ENCODE measurements at regions not wholly inside any gene's neighbourhood (a gene's known extent, or its start where the extent isn't known, plus 50 kb on each side); places are given as distances from the start of the nearest gene placed in this dataset.

DNA sequence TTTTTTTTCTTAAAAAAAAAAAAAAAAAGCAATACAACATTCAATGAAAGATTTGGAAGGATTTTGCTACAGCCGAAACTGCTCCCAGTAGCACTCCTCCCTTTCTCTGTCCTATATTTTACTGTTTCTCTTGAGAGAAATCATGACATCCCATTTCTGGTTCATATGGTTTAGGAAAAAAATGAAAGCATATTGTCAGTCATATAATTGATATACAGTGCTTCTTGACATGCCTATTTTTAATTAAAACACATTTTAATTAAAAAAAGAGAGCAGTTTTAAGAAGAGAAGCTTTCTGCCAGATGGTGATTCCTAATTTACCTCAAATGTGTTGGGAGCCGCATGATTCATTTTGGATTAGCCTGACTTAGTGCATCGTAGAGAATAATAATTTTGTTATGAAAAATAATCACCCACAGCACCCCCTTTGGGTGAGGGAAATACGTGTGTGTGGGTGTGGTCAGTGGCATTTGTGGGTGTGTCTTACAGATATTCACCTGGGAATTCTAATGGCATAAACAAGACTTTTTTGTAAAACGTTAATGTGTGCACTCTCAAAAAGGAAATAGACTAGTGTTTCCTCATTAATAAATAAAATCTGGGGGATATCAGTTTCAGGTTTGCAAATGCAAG is 544.5 kb downstream of the MFSD1 start:
- TF ChIP-seq, protein P1, sequence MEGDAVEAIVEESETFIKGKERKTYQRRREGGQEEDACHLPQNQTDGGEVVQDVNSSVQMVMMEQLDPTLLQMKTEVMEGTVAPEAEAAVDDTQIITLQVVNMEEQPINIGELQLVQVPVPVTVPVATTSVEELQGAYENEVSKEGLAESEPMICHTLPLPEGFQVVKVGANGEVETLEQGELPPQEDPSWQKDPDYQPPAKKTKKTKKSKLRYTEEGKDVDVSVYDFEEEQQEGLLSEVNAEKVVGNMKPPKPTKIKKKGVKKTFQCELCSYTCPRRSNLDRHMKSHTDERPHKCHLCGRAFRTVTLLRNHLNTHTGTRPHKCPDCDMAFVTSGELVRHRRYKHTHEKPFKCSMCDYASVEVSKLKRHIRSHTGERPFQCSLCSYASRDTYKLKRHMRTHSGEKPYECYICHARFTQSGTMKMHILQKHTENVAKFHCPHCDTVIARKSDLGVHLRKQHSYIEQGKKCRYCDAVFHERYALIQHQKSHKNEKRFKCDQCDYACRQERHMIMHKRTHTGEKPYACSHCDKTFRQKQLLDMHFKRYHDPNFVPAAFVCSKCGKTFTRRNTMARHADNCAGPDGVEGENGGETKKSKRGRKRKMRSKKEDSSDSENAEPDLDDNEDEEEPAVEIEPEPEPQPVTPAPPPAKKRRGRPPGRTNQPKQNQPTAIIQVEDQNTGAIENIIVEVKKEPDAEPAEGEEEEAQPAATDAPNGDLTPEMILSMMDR (IDR thresholded peaks at IDR 0.05; ENCODE audit: poor library complexity, severe bottlenecking), result no peak
- TF ChIP-seq POLR2AphosphoS5 (IDR thresholded peaks at IDR 0.05), result no peak
- TF ChIP-seq, protein P2, sequence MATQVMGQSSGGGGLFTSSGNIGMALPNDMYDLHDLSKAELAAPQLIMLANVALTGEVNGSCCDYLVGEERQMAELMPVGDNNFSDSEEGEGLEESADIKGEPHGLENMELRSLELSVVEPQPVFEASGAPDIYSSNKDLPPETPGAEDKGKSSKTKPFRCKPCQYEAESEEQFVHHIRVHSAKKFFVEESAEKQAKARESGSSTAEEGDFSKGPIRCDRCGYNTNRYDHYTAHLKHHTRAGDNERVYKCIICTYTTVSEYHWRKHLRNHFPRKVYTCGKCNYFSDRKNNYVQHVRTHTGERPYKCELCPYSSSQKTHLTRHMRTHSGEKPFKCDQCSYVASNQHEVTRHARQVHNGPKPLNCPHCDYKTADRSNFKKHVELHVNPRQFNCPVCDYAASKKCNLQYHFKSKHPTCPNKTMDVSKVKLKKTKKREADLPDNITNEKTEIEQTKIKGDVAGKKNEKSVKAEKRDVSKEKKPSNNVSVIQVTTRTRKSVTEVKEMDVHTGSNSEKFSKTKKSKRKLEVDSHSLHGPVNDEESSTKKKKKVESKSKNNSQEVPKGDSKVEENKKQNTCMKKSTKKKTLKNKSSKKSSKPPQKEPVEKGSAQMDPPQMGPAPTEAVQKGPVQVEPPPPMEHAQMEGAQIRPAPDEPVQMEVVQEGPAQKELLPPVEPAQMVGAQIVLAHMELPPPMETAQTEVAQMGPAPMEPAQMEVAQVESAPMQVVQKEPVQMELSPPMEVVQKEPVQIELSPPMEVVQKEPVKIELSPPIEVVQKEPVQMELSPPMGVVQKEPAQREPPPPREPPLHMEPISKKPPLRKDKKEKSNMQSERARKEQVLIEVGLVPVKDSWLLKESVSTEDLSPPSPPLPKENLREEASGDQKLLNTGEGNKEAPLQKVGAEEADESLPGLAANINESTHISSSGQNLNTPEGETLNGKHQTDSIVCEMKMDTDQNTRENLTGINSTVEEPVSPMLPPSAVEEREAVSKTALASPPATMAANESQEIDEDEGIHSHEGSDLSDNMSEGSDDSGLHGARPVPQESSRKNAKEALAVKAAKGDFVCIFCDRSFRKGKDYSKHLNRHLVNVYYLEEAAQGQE (IDR thresholded peaks at IDR 0.05; ENCODE audit: borderline replicate concordance), result no peak
- no peak for TF ChIP-seq TAF1 (IDR thresholded peaks at IDR 0.05; ENCODE audit: low read depth)

Measured in neural cell (in vitro differentiated cells).